ENCODE measurements at regions not wholly inside any gene's neighbourhood (a gene's known extent, or its start where the extent isn't known, plus 50 kb on each side); places are given as distances from the start of the nearest gene placed in this dataset.

GRCh38 chr10:33986016-33986415 is 651.5 kb upstream of the NRP1 start:
- no peak for DNase-seq (ENCODE audit: low read depth)
- H3K4me3 ChIP-seq (ENCODE audit: low read depth, low read length): no peak overlapping the region
- TF ChIP-seq CTCF (IDR thresholded peaks at IDR 0.05; ENCODE audit: insufficient read depth, low read depth, low read length, missing control alignments): no peak

- TF ChIP-seq CTCF (IDR thresholded peaks at IDR 0.05; ENCODE audit: insufficient read depth, low read depth, low read length, missing control alignments): no peak
- no peak for DNase-seq (ENCODE audit: low read depth)
- no peak overlapping the region for H3K4me3 ChIP-seq (ENCODE audit: low read depth, low read length)
Measured at GRCh38 chr10:33982995-33983394, 648.5 kb upstream of the NRP1 start.

- TF ChIP-seq CTCF (IDR thresholded peaks at IDR 0.05; ENCODE audit: insufficient read depth, low read depth, low read length, missing control alignments): no peak
- H3K4me3 ChIP-seq (ENCODE audit: low read depth, low read length): no peak overlapping the region
- DNase-seq (ENCODE audit: low read depth): no peak
Measured at GRCh38 chr10:33981301-33981700, 646.8 kb upstream of the NRP1 start.

- no peak for TF ChIP-seq CTCF (IDR thresholded peaks at IDR 0.05; ENCODE audit: insufficient read depth, low read depth, low read length, missing control alignments)
- DNase-seq (ENCODE audit: low read depth): no peak
- no peak overlapping the region for H3K4me3 ChIP-seq (ENCODE audit: low read depth, low read length)
Measured at GRCh38 chr10:33979195-33979594, 644.7 kb upstream of the NRP1 start.

GRCh38 chr10:33975481-33975880 is 641.0 kb upstream of the NRP1 start:
- DNase-seq (ENCODE audit: low read depth): no peak
- no peak for TF ChIP-seq CTCF (IDR thresholded peaks at IDR 0.05; ENCODE audit: insufficient read depth, low read depth, low read length, missing control alignments)

GRCh38 chr10:33974976-33975478 is 640.6 kb upstream of the NRP1 start:
- no peak for DNase-seq (ENCODE audit: low read depth)
- no peak for TF ChIP-seq CTCF (IDR thresholded peaks at IDR 0.05; ENCODE audit: insufficient read depth, low read depth, low read length, missing control alignments)
- H3K4me3 ChIP-seq (ENCODE audit: low read depth, low read length): no peak overlapping the region

More at GRCh38 chr10:33975481-33975880, 641.0 kb upstream of the NRP1 start:
- H3K4me3 ChIP-seq (ENCODE audit: low read depth, low read length): no peak overlapping the region

- TF ChIP-seq CTCF (IDR thresholded peaks at IDR 0.05; ENCODE audit: insufficient read depth, low read depth, low read length, missing control alignments): no peak
- no peak overlapping the region for H3K4me3 ChIP-seq (ENCODE audit: low read depth, low read length)
- DNase-seq (ENCODE audit: low read depth): no peak
Measured at GRCh38 chr10:33968983-33969382, 634.5 kb upstream of the NRP1 start.
